H1 (cell line): ENCODE measurements at regions not wholly inside any gene's neighbourhood (a gene's known extent, or its start where the extent isn't known, plus 50 kb on each side); places are given as distances from the start of the nearest gene placed in this dataset.

Experiments
- CTCF ChIA-PET: fragments of 300-600 bp; sonication (Branson Sonifier 250); formaldehyde crosslinking; loops from one replicate; lab custom pipeline; 2021; ENCODE audit not compliant: partially characterized antibody; lab: Charles Lee
- POLR2A ChIA-PET: fragments of 300-600 bp; sonication (Branson Sonifier 250); formaldehyde crosslinking; loops from one replicate; lab custom pipeline; 2021; ENCODE audit warnings: inconsistent platforms; ENCODE audit not compliant: partially characterized antibody; lab: Charles Lee
- DNase-seq, 2 experiments: peaks; one replicate each; pipeline versions ENCODE4 v3.0.0 to v3.0.0-alpha.2; 2010 to 2022; ENCODE audit warnings: low spot score in 2 of 2, low read depth in 1 of 2, mixed read lengths in 1 of 2
- FAIRE-seq: peaks from 2 replicates; lab custom pipeline; 2011; peaks lifted over from hg19 to GRCh38; lab: Jason Lieb, UNC
- H2AFZ ChIP-seq: 2 replicates; pipeline ENCODE4 v1.8.1; 2012; ENCODE audit warnings: low read length, inconsistent platforms
- H2AK5ac ChIP-seq: 2 replicates; pipeline ENCODE4 v1.6.1; 2013; ENCODE audit warnings: low read depth, low read length
- H2BK120ac ChIP-seq: replicated peaks from 2 replicates; pipeline ENCODE3; 2013; ENCODE audit warnings: low read depth, low read length, inconsistent platforms
- H2BK12ac ChIP-seq: 2 replicates; pipeline ENCODE4 v1.6.1; 2013; ENCODE audit warnings: low read depth, low read length
- H2BK15ac ChIP-seq: 2 replicates; pipeline ENCODE4 v1.6.1; 2013; ENCODE audit warnings: low read length
- H2BK20ac ChIP-seq: 2 replicates; pipeline ENCODE4 v1.6.1; 2013; ENCODE audit warnings: low read length
- H2BK5ac ChIP-seq: 2 replicates; pipeline ENCODE4 v1.6.1; 2013; ENCODE audit warnings: low read depth, low read length
- H3K14ac ChIP-seq: 2 replicates; pipeline ENCODE4 v1.6.1; 2013; ENCODE audit warnings: inconsistent platforms; ENCODE audit not compliant: insufficient read length
- H3K18ac ChIP-seq: 2 replicates; pipeline ENCODE4 v1.6.1; 2013; ENCODE audit warnings: low read length; ENCODE audit errors: extremely low read depth
- H3K23ac ChIP-seq: 2 replicates; pipeline ENCODE4 v1.6.1; 2013; ENCODE audit warnings: inconsistent platforms; ENCODE audit not compliant: insufficient read length
- H3K23me2 ChIP-seq: 2 replicates; pipeline ENCODE4 v1.6.1; 2013; ENCODE audit warnings: low read depth, low read length
- H3K27ac ChIP-seq: 2 replicates; pipeline ENCODE4 v1.6.1; 2011; ENCODE audit warnings: low read depth, low read length, inconsistent platforms
- H3K27me3 ChIP-seq, 4 experiments: replicated peaks in 1 of 4; 1 replicate in 1 of 4; 2 replicates in 3 of 4; pipeline versions ENCODE4 v1.6.1 to v1.8.1; 2011 to 2013; ENCODE audit warnings: low read length in 3 of 4, mild to moderate bottlenecking in 3 of 4, inconsistent platforms in 2 of 4, mixed read lengths in 2 of 4, moderate library complexity in 1 of 4; ENCODE audit not compliant: control insufficient read depth in 3 of 4, insufficient read depth in 3 of 4; ENCODE audit errors: extremely low read depth in 1 of 4
- H3K36me3 ChIP-seq, 4 experiments: 2 replicates each; pipeline versions ENCODE4 v1.6.1 to v1.8.1; 2011 to 2013; ENCODE audit warnings: mild to moderate bottlenecking in 4 of 4, low read length in 3 of 4, moderate library complexity in 2 of 4, control low read depth in 1 of 4, inconsistent platforms in 1 of 4; ENCODE audit not compliant: insufficient read depth in 4 of 4, control insufficient read depth in 2 of 4
- H3K4ac ChIP-seq: replicated peaks from 2 replicates; pipeline ENCODE3; 2013; ENCODE audit warnings: low read length, low read depth, mixed read lengths, inconsistent platforms; ENCODE audit not compliant: insufficient read length
- H3K4me1 ChIP-seq, 4 experiments: replicated peaks in 1 of 4; 1 replicate in 1 of 4; 2 replicates in 3 of 4; pipeline versions ENCODE4 v1.6.1 to v1.8.1; 2011 to 2013; ENCODE audit warnings: low read length in 3 of 4, inconsistent platforms in 2 of 4, mixed read lengths in 1 of 4; ENCODE audit not compliant: insufficient read depth in 4 of 4, control insufficient read depth in 3 of 4
- H3K4me2 ChIP-seq, 2 experiments: 2 replicates each; pipeline versions ENCODE4 v1.6.1 to v1.8.1; 2011 to 2013; ENCODE audit warnings: low read depth in 2 of 2, low read length in 2 of 2, control low read depth in 1 of 2, inconsistent platforms in 1 of 2, mild to moderate bottlenecking in 1 of 2; ENCODE audit not compliant: insufficient read depth in 1 of 2
- H3K4me3 ChIP-seq, 4 experiments: fragments of 200-600, 300-600 bp in 1 of 4; sonication (generic), shearing (Covaris generic), sonication (Bioruptor Twin) in 1 of 4; 2 replicates each; pipeline versions ENCODE4 v1.5.1 to v1.8.1; 2011 to 2016; ENCODE audit warnings: low read length in 4 of 4, low read depth in 3 of 4, control low read depth in 2 of 4, inconsistent platforms in 2 of 4, mild to moderate bottlenecking in 2 of 4, mixed read lengths in 1 of 4, moderate library complexity in 1 of 4; ENCODE audit not compliant: insufficient read depth in 2 of 4; ENCODE audit errors: extremely low read depth in 1 of 4
- H3K56ac ChIP-seq: replicated peaks from 2 replicates; pipeline ENCODE3; 2013; ENCODE audit warnings: low read depth, mild to moderate bottlenecking, mixed read lengths, low read length, inconsistent platforms; ENCODE audit not compliant: insufficient read length
- H3K79me1 ChIP-seq: 2 replicates; pipeline ENCODE4 v1.6.1; 2013; ENCODE audit warnings: low read depth, low read length, control low read depth
- H3K79me2 ChIP-seq, 2 experiments: 2 replicates each; pipeline versions ENCODE4 v1.6.1 to v1.8.1; 2012 to 2013; ENCODE audit warnings: low read length in 2 of 2, mild to moderate bottlenecking in 2 of 2, inconsistent platforms in 1 of 2; ENCODE audit not compliant: insufficient read depth in 2 of 2, control insufficient read depth in 1 of 2
- H3K9ac ChIP-seq, 4 experiments: replicated peaks in 1 of 4; 1 replicate in 1 of 4; 2 replicates in 3 of 4; pipeline versions ENCODE4 v1.6.1 to v1.8.1; 2011 to 2013; ENCODE audit warnings: low read depth in 3 of 4, low read length in 3 of 4, control low read depth in 2 of 4, mild to moderate bottlenecking in 2 of 4, moderate library complexity in 2 of 4, inconsistent platforms in 1 of 4; ENCODE audit errors: extremely low read depth in 1 of 4
- H3K9me3 ChIP-seq, 2 experiments: 2 replicates each; pipeline versions ENCODE4 v1.6.1 to v1.8.1; 2012 to 2013; ENCODE audit warnings: mild to moderate bottlenecking in 2 of 2, moderate library complexity in 2 of 2, control low read depth in 1 of 2, inconsistent platforms in 1 of 2, low read depth in 1 of 2, low read length in 1 of 2, mixed read lengths in 1 of 2; ENCODE audit not compliant: insufficient read depth in 2 of 2
- H4K20me1 ChIP-seq, 2 experiments: replicated peaks in 1 of 2; 2 replicates each; pipeline versions ENCODE3 to v1.8.1; 2011 to 2013; ENCODE audit warnings: inconsistent platforms in 2 of 2, low read length in 2 of 2, mild to moderate bottlenecking in 1 of 2; ENCODE audit not compliant: insufficient read depth in 2 of 2, control insufficient read depth in 1 of 2
- H4K5ac ChIP-seq: 2 replicates; pipeline ENCODE4 v1.6.1; 2013; ENCODE audit warnings: low read length, low read depth, mixed read lengths, inconsistent platforms; ENCODE audit not compliant: insufficient read length
- H4K8ac ChIP-seq: 2 replicates; pipeline ENCODE4 v1.8.0; 2013; ENCODE audit warnings: mild to moderate bottlenecking, moderate library complexity, low read length, inconsistent platforms; ENCODE audit not compliant: insufficient read depth; ENCODE audit errors: extremely low read depth
- H4K91ac ChIP-seq: replicated peaks from 2 replicates; pipeline ENCODE3; 2013; ENCODE audit warnings: low read length, mixed read lengths, inconsistent platforms; ENCODE audit not compliant: insufficient read length
- CBX5 ChIP-seq: fragments of 300-800, 300-1000 bp; sonication (generic); IDR thresholded peaks from 2 replicates; pipeline ENCODE4 v1.7.1; 2016; ENCODE audit warnings: antibody characterized with exemption, low read length, low read depth
- EP300 ChIP-seq, 2 experiments: IDR thresholded peaks; 1 replicate in 1 of 2; 2 replicates in 1 of 2; pipeline ENCODE4 v1.6.1; 2011 to 2012; ENCODE audit warnings: low read depth in 2 of 2, low read length in 2 of 2, mild to moderate bottlenecking in 2 of 2, borderline replicate concordance in 1 of 2, inconsistent platforms in 1 of 2, moderate library complexity in 1 of 2
- GTF2F1 ChIP-seq: IDR thresholded peaks from 2 replicates; pipeline ENCODE4 v1.6.1; 2012; ENCODE audit warnings: low read depth, low read length, improper control_type of control experiment, borderline replicate concordance
- RXRA ChIP-seq: IDR thresholded peaks from 2 replicates; pipeline ENCODE4 v1.6.1; 2011; ENCODE audit warnings: low read depth, mild to moderate bottlenecking, low read length, moderate library complexity; ENCODE audit not compliant: insufficient read depth
- SIRT6 ChIP-seq: IDR thresholded peaks from one replicate; pipeline ENCODE4 v1.7.1; 2012; ENCODE audit warnings: low read length, inconsistent platforms
- SP4 ChIP-seq: IDR thresholded peaks from 2 replicates; pipeline ENCODE4 v1.6.1; 2012; ENCODE audit warnings: low read length, inconsistent platforms
- SUZ12 ChIP-seq: fragments of 200-600 bp; sonication (generic); IDR thresholded peaks from 2 replicates; pipeline ENCODE4 v1.6.1; 2012; ENCODE audit warnings: mild to moderate bottlenecking, inconsistent platforms, low read length, moderate library complexity, mixed read lengths
- TEAD4 ChIP-seq: IDR thresholded peaks from 2 replicates; pipeline ENCODE4 v1.6.1; 2012; ENCODE audit warnings: low read depth, low read length, inconsistent platforms, mixed read lengths
- WGBS, 2 experiments: shearing (Covaris generic) in 1 of 2; methylation state at CpG; one replicate each; pipeline versions ENCODE4 v1.1.6 to v1.1.7; 2013 to 2015; ENCODE audit warnings: low lambda C conversion rate in 2 of 2, mixed read lengths in 2 of 2, inconsistent platforms in 1 of 2, low coverage in 1 of 2, missing lambda C conversion rate in 1 of 2; ENCODE audit not compliant: insufficient replicate concordance in 2 of 2, insufficient coverage in 1 of 2, insufficient read length in 1 of 2; ENCODE audit errors: extremely low coverage in 1 of 2, missing lambda C conversion rate in 1 of 2; 5-methylcytosine and 5-hydroxymethylcytosine counted together
- TF ChIP-seq, protein P1 (sequence below), 3 experiments: IDR thresholded peaks; 1 replicate in 2 of 3; 2 replicates in 1 of 3; pipeline versions ENCODE4 v1.5.1 to v1.6.1; 2011; ENCODE audit warnings: low read length in 3 of 3, mild to moderate bottlenecking in 3 of 3, inconsistent platforms in 2 of 3, low read depth in 1 of 3, moderate library complexity in 1 of 3; ENCODE audit not compliant: insufficient read depth in 1 of 3; ENCODE audit errors: control extremely low read depth in 1 of 3

- no peaks in the 10 kb centered on the region for H3K9me3 ChIP-seq
- no peak overlapping the region for H3K9ac ChIP-seq
- H2AK5ac ChIP-seq, result no peak overlapping the region
- peak overlapping the region; percentile 53; the same call in 1 of the 2 replicates for H2BK15ac ChIP-seq
- no peak overlapping the region for H2BK120ac ChIP-seq
- no peaks in the 10 kb centered on the region for H3K27me3 ChIP-seq
- no peak overlapping the region for H3K18ac ChIP-seq
- H3K27ac ChIP-seq, result no peak overlapping the region
- FAIRE-seq (no peak), DNase-seq (no peak)
- no peak overlapping the region for H2BK5ac ChIP-seq
- H3K23ac ChIP-seq, result no peak overlapping the region
- H2BK12ac ChIP-seq, result 0 out of 2 replicates have a peak overlapping the region, but pooled peaks have one; percentile 82
- no peak overlapping the region for H2BK20ac ChIP-seq
- H3K36me3 ChIP-seq, result no peaks in the 10 kb centered on the region
- POLR2A ChIA-PET, result interaction anchor here (1.6 kb wide), 1 partner anchor 11 kb away, joined by 6 read pairs; no protein-coding TSS in a partner anchor
- peaks cover 0 to 5% (median 0%) of the 10 kb centered on the region in 4 experiments; a peak in 1 of 7 replicates for H3K4me1 ChIP-seq
- H3K4me3 ChIP-seq, result no peak overlapping the region
- no peak overlapping the region for H4K5ac ChIP-seq
- CTCF ChIA-PET, result interaction anchor here (0.6 to 1.5 kb wide), 3 partner anchors 15 to 145 kb away, joined by 3 to 4 read pairs (median 4); no protein-coding TSS in a partner anchor
- H4K8ac ChIP-seq, result no peak overlapping the region
- H3K23me2 ChIP-seq, result peaks cover 5% of the 10 kb centered on the region; the same call in 1 of the 2 replicates
- H3K79me1 ChIP-seq, result no peaks in the 10 kb centered on the region
- TF ChIP-seq SUZ12 (no peak), GTF2F1 (no peak), SP4 (no peak), SIRT6 (no peak), RXRA (no peak), EP300 (IDR thresholded peaks at IDR 0.05; ENCODE audit: borderline replicate concordance in 1 of 2, low read depth in 2 of 2, low read length in 2 of 2) (no peak), TEAD4 (no peak), CBX5 (no peak)
- TF ChIP-seq, protein P1, sequence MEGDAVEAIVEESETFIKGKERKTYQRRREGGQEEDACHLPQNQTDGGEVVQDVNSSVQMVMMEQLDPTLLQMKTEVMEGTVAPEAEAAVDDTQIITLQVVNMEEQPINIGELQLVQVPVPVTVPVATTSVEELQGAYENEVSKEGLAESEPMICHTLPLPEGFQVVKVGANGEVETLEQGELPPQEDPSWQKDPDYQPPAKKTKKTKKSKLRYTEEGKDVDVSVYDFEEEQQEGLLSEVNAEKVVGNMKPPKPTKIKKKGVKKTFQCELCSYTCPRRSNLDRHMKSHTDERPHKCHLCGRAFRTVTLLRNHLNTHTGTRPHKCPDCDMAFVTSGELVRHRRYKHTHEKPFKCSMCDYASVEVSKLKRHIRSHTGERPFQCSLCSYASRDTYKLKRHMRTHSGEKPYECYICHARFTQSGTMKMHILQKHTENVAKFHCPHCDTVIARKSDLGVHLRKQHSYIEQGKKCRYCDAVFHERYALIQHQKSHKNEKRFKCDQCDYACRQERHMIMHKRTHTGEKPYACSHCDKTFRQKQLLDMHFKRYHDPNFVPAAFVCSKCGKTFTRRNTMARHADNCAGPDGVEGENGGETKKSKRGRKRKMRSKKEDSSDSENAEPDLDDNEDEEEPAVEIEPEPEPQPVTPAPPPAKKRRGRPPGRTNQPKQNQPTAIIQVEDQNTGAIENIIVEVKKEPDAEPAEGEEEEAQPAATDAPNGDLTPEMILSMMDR (IDR thresholded peaks at IDR 0.05; ENCODE audit: control extremely low read depth in 1 of 3, insufficient read depth in 1 of 3, low read depth in 1 of 3, low read length in 3 of 3), result no peak
- TF ChIP-seq, all 59 proteins: peak for 0
- H3K79me2 ChIP-seq, result no peaks in the 10 kb centered on the region
- H4K91ac ChIP-seq, result no peak overlapping the region
- H3K4me2 ChIP-seq, result no peak overlapping the region
- H3K14ac ChIP-seq, result no peak overlapping the region
- WGBS, 2 experiments, result 93% methylated on average over 9 of the region's 9 CpGs; no CpG with 5 or more reads in 1 of the 2 experiments
- no peak overlapping the region for H3K56ac ChIP-seq
- H4K20me1 ChIP-seq, result no peaks in the 10 kb centered on the region
- no peak overlapping the region for H2AFZ ChIP-seq
- no peak overlapping the region for H3K4ac ChIP-seq
Observed at GRCh38 chr1:38115682-38116202, 69.1 kb upstream of the POU3F1 start.
